Body of pancreas (tissue), 4 donors: ENCODE measurements at regions not wholly inside any gene's neighbourhood (a gene's known extent, or its start where the extent isn't known, plus 50 kb on each side); places are given as distances from the start of the nearest gene placed in this dataset.

ENCODE experiments used
- CTCF ChIP-seq, 7 experiments: fragments of 450-650 bp in 4 of 7; fragments of 200-600 bp in 3 of 7; sonication (generic) in 3 of 7; IDR thresholded peaks; one replicate each; pipeline ENCODE4 v1.5.1; 2016 to 2019; ENCODE audit warnings: antibody characterized with exemption in 7 of 7
- POLR2A ChIP-seq, 3 donors: fragments of 450-650 bp; IDR thresholded peaks; one replicate each; pipeline ENCODE4 v1.6.1; 2016; ENCODE audit warnings: antibody characterized with exemption in 3 of 3, mild to moderate bottlenecking in 2 of 3

- TF ChIP-seq POLR2A (IDR thresholded peaks at IDR 0.05) (no peak), CTCF (IDR thresholded peaks at IDR 0.05) (no peak)
Observed at GRCh38 chr14:27409944-27410343, 812.1 kb upstream of the NOVA1 start.
